ENCODE measurements at regions not wholly inside any gene's neighbourhood (a gene's known extent, or its start where the extent isn't known, plus 50 kb on each side); places are given as distances from the start of the nearest gene placed in this dataset.

DNA sequence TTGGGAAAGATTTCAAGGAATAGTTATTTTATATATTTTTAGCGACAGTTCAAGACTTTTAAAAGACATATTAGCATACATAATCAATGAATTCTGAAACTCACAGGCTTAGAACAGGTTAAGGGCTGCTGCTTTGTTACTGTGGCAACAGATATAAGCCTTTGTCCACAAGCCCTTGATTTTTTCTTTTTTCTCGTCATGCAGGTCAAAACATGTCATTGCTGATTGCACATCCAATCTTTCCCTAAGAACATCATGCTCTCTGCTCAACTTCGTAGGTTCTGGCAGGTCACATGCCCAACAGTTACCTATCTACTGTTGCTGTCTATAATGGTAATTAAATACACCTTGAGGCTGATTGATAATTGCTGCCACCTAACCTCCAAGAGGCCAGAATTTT, 172.5 kb upstream of the PTPRD start:
- TF ChIP-seq, protein P1, sequence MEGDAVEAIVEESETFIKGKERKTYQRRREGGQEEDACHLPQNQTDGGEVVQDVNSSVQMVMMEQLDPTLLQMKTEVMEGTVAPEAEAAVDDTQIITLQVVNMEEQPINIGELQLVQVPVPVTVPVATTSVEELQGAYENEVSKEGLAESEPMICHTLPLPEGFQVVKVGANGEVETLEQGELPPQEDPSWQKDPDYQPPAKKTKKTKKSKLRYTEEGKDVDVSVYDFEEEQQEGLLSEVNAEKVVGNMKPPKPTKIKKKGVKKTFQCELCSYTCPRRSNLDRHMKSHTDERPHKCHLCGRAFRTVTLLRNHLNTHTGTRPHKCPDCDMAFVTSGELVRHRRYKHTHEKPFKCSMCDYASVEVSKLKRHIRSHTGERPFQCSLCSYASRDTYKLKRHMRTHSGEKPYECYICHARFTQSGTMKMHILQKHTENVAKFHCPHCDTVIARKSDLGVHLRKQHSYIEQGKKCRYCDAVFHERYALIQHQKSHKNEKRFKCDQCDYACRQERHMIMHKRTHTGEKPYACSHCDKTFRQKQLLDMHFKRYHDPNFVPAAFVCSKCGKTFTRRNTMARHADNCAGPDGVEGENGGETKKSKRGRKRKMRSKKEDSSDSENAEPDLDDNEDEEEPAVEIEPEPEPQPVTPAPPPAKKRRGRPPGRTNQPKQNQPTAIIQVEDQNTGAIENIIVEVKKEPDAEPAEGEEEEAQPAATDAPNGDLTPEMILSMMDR (conservative IDR thresholded peaks at IDR 0.05; ENCODE audit: low read length), result no peak
- no peak for TF ChIP-seq EZH2phosphoT487 (IDR thresholded peaks at IDR 0.05; ENCODE audit: borderline replicate concordance, low read depth, low read length)

All from OCI-LY7 (cell line).